Stimulated activated CD4-positive, alpha-beta T cell treated with anti-CD3 and anti-CD28 coated beads, TNF-alpha, amount 100 ng/mL, for 48 hours (primary cell): ENCODE measurements at regions not wholly inside any gene's neighbourhood (a gene's known extent, or its start where the extent isn't known, plus 50 kb on each side); places are given as distances from the start of the nearest gene placed in this dataset.

ENCODE experiments used
- DNase-seq, 3 donors: peaks; one replicate each; pipeline ENCODE4 v3.0.0-alpha.2; 2020; ENCODE audit warnings: low read depth in 3 of 3

DNA sequence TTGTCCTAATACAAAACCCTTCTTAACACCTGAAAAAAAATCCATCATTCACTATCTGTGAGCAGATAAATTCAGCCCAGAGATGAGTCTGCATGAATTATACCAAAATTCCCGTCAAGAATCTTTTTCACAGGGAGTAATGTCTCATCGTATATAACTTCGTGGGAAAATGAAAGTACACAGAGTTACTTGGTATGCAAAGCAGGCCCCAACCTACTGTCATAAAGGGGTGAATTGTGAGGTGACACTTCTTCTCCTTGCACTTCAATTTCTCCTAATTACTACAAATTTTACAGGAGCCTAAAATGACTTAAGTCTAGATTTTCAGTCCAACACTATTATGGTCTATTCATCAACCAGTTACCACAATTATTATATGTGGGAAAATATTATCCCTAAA lies 84.6 kb upstream of the CDH20 start:
- DNase-seq, result no peak

DNA sequence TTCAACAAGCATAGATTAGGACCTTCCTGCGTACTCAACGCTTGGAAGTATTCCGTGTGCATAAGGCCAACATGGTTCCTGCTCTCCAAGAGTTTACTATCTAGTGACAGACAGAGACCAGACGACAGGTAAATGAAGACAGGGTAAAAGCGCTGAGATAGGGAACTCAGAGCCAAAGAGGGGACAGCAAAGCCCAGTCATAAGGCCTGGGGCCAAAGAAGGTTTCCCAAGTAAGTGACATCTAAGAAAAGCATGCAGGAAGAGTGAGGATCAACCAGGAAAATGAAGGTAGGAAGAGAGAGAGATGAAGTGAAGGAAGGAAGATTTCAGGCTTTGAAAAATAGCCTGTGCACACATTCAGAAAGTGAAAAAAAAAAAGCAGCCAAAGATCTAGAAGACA lies 76.9 kb upstream of the CDH20 start:
- no peak for DNase-seq

DNA sequence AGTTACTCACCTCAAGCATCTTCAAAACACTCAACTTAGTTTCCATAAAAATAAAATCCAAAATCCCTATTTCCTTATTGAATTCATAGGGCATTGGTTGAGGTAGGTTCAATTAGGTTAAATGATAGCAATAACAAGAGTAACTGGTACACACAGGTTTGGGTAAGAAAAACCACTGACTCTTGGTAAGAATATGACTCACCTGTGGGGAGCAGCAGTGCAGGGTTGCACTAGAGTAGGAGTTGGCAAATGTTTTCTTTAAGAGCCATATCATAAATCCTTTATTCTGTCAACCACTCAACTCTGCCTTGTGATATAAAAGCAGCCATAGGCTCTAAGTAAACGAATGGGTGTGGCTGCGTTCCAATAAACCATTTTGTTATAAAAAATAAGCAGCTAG lies 71.4 kb upstream of the CDH20 start:
- no peak for DNase-seq

DNA sequence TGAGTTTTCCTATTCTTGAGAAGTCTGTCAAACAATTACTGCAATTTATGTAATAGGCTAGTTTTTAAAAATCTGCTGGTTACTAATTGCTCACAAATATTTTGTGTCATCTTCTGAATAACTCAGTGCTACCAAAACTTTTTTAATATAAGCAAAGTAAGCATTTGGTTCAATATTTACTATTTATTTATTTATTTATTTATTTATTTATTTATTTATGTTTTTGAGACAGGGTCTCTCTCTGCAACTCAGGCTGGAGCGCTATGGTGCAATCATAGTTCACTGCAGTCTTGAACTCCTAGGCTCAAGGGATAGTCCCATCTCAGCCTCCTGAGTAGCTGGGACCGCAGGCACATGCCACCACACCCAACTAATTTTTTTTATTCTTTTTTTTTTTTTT lies 60.4 kb upstream of the CDH20 start:
- no peak for DNase-seq

DNA sequence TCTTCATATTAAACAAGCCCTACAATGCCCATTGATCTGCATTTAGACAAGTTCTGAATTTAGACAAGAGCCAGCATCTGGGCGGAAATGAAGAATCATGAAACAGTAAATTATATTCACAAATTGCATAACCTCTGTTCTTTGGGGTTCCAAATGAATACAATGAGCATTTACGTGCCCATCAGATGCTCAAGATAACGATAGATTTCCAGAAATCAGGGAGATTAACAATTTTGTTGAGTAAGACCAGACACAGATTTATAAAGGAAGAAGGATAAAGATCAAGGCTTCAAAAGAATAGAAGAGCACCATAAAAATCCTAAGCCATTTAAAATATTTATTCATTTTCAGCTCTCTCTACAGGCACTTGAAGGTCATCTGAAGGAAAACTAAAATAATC lies 59.7 kb upstream of the CDH20 start:
- DNase-seq, result no peak

DNA sequence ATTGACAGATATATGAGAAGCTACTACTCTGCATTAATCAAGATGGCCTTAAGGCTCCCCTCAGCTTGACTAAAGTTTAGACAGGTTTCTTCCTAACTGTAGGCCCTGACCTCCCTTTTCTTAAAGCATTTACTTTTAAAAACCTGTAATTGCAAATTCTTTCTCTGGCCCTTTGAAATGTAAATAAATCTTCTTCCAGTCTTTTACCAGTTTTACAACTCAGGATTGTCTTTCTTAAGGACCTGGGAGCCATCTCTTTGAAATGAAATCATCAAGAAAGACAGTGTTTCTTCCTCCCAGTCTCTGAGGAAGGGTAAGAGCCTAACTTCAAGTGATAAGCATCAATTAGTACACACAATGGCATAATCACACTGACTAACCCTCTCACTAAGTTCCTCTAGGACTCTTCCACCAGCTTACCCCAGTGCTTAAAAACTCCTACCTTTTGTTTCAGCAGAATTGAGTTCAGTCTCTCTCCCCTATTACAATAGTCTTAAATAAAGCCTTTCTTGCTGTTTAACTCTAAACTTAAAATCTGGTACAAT lies 58.7 kb upstream of the CDH20 start:
- DNase-seq, result no peak

DNA sequence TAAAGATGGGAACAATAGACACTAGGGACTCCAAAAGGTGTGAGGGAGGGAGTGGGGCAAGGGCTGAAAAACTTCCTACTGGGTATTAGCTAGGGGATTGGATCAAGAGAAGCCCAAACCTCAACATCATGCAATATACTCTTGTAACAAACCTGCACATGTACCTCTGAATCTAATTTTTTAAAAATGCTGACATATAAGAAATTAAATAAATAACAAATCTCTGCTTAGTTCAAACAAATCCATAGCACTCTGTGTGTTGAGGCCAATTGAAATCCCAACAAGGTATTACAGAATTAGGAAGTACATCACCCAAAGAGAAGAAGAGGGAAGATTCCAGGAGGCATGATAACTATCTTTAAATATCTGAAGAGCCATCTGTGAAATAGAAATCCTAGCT lies 55.4 kb upstream of the CDH20 start:
- no peak for DNase-seq

DNA sequence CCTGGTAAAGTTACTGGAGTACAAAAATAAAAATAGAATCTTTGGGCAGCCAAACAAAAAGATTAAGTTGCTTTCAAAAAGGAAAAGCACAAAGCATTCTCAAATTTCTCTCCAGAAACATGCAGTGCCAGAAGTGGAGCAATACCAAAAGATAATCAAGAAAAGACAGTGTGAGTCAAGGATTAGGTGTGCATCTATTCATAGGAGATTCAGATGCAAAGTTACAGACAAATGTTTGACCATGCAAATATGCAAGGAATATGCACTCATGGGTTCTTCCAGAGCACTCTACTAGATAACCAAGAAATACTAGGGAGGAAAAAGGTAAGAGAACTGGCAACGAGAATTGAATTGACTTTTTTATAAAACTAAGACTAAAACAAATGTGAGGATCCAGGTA lies 51.8 kb upstream of the CDH20 start:
- no peak for DNase-seq

DNA sequence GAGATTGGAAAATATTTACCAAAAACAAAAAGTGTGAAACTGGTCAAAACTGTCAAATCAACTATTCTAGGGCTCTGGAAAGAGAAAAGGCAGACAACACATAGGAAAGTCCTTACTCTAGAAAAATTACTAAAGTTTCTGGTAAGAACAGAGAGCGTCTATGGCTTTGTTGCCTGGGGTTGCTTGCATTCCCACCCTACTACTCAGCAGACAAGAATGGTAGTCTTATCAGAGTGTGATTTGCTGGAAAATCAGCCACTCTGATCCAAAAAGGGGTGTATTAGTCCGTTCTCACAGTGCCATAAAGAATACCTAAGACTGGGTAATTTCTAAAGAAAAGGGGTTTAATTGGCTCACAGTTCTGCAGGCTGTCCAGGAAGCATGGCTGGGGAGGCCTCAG lies 50.3 kb upstream of the CDH20 start:
- no peak for DNase-seq
